Eye (tissue), 1 donor: ENCODE measurements at regions not wholly inside any gene's neighbourhood (a gene's known extent, or its start where the extent isn't known, plus 50 kb on each side); places are given as distances from the start of the nearest gene placed in this dataset.
"Not testable (repeated sequence)": the region's sequence is repeated elsewhere in the genome, so short reads cannot be mapped to it uniquely, and the experiment has no call there.

Source experiments
- DNase-seq: peaks from one replicate; pipeline ENCODE4 v3.0.0-alpha.2; 2015

DNA sequence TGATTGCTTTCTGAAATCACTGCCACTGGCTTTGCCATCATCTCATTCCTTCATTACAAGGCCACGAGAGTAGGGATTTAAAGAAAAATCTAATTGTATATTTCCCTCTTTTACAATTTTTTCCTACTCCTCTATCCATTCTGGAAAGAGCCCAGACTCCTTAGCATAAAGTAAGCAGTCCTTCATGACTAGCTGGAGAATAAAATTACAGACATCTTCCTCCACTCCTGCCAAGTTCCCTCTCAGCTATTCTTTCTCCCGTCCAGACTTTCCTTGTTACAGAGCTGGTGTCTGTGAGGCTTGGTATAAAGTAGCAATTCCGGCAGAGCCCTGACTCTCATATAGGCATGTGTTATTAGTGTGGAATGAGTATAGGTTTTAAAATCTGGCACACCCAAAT is 806.8 kb downstream of the PLCL1 start:
- no peak for DNase-seq

DNA sequence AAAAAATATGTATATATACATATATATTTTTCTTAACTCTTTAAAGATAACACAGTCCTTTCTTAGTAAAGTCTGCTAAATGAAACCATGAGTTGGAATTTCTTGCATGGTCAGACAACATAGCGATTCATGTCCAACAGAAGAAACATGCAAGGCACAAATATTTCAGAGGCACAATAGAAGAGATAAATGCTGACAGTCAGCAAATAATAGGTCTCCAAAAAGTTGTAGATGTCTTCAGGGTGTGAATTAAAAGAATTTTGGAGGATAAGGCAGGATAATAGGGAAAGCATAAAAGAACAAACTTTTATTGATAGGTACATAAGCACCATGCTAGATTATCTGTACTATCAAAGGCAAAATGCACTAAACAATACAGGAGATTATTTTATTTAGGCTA is 800.2 kb downstream of the PLCL1 start:
- DNase-seq, result no peak

DNA sequence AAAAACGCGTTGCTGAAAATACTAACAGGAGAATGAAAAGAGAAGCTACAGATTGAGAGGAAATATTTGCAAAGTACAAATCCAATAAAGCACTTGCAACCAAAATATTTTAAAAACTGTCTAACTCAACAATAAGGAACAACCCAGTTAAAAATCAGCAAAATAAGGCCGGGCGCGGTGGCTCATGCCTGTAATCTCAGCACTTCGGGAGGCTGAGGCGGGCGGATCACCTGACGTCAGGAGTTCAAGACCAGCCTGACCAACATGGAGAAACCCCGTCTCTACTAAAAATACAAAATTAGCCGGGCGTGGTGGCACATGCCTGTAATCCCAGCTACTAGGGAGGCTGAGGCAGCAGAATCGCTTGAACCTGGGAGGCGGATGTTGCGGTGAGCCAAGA is 798.6 kb downstream of the PLCL1 start:
- not testable (repeated sequence) for DNase-seq

DNA sequence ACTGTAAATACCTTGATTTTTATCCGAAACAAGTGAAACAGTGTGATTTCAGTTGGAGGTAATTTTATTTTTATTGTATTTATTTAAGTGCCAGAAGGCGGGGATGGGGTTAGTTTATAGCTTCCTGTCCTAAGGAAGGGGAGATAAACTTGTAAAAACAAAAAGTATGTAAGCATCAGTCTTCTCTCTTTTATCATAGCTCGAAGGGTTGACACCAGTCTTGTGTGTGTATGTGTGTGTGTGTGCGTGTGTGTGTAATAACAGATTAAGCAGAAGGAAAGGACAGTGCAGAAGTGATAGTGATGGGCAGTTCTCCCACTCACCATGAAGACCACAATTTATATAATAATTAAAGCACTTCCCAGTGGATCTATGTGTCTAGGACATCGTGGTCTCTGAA is 793.3 kb downstream of the PLCL1 start:
- no peak for DNase-seq

DNA sequence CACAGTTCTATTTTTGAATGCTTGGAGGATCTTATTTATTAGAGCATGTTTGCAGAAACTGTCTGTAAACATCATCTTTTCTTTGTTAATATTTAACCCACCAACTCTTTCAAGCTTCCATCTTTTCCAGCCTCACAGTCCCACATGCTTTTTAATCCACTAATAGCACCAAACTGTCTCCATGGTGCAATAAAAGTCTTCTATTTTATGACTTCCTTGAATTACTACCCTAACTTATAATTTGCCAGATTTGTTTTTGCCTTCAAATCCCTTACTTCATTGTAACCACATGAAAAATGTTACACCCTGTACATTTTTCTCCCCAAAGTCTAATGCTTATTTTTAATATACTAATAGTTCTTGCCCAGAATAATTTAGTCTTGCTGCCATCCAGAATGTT is 792.6 kb downstream of the PLCL1 start:
- no peak for DNase-seq

DNA sequence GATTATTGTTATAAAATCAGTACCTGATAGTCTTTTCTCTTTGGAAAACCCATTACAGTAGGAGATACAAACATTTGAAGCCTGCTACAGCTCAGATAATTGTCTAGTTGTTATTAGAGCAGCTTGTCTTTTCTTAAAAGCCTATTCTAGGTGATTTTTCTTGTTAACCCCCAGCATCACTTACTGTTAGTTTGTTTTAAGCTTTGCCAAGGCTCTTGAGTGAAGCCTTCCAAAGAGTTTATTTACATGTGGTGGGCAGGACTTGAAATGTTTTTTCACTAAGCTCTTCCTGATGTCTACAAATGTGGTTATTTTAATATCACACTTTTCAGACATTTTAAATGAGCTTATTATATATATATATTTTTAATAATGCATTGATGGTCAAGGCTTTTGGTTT is 791.3 kb downstream of the PLCL1 start:
- no peak for DNase-seq

DNA sequence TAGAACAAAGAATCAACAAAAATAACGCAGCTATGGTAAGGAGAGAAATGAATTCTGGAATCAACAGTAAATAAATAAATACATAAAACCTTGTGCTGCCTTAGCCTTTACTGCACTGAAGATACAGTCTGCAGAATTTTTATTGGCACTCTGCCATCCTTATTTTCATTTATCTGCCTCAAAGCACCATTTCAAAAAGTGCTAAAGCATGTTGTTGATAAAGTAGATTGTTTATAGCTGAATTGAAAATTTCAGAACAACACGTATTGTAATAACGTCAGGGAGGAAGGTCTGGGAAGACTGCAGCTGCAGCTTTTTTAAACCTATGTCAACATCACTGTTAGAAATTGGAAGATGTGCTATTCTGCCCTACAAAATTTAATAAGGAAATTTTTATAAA is 787.2 kb downstream of the PLCL1 start:
- no peak for DNase-seq

DNA sequence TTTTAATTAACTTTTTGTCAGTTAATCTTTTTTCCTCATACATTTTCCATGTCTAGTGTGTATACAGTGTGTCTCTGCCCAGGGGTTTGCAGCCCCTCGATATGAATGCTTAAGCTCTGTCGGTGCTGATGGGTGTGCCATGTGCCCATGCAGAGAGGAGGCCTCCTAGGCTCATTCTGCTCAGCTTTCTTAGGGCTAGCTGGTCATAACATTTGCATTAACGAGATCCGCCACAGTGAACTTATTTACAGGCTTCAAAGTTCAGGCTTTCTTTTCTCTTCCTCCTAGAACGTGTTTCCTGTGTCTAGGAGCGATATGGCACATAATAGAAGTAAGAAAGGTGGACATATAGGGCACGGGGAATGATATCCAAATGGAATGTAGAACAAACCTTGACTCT is 783.3 kb downstream of the PLCL1 start:
- DNase-seq, result no peak

DNA sequence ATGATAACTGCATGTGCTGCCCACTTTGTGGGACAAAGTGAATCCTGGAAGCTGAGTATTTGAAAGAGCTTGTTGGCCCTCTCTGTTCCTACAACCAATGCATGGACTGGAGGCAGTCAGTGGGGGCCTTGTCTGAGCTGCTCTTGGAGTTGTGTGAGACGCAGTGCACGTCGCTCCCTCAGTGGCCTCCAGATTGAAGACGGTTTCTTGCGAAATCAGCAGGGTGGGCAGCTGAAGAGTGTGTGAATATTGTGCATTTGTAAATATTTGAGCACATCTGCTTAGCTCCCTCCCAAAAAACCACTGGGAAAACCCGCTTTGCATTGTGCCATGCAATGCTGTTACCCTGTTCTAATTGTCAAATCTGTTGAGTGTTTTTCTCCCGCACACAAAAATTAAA is 782.8 kb downstream of the PLCL1 start:
- no peak for DNase-seq

DNA sequence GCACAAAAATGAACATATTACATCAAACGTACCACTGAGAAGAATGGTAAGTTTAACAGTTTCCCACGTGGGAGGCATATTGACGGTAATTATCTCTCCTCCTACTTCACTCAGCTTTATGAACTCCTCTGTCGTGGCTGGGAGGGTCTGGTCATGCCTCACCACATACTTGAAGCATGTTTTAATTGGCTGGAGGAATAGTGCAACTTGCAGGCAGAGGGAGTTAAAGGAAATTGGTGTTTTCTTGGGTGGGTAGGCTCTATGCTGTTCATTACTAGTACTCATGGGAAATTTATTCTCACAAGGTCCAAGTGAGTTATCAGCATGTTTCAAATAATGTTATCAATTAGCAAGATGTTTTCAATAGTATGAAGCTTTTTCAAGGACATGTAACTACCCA is 767.0 kb downstream of the PLCL1 start:
- DNase-seq, result no peak

DNA sequence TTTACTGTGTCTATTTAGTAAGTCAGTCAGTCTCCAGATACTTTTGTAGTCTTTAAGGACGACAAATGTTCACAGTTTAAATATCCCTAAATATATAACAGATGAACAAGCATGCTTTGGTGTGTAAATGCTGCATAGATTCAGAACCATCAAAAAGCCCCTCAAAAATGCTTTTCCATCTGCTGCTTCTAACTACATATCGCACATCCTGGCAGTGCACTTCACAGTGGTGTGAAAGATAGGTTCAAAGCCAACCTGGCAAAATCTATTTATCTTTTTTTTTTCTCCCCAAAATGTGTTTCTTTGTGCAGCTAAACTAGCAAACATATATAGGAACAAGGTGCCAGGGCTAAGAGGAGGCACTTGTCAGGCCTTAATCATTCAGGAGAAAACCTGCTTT is 753.8 kb downstream of the PLCL1 start:
- no peak for DNase-seq

DNA sequence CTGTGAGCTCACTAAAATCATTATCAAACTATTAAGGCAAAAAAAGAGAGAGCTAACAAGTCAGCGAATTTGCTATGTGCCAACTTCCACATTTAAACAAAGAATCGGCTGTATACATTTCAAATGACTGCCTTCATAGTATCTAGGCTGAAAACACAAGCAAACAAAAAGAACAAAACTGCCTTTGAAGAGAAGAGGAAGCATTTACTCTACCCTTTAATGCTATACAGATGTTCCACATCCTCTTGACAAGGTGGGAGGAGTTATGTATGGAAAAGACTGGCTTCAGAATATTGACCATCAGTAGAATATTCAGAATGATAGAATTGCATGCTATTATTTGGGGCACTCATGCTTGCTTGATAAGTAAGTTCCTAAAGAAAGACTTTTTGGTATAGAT is 741.7 kb downstream of the PLCL1 start:
- DNase-seq, result no peak

DNA sequence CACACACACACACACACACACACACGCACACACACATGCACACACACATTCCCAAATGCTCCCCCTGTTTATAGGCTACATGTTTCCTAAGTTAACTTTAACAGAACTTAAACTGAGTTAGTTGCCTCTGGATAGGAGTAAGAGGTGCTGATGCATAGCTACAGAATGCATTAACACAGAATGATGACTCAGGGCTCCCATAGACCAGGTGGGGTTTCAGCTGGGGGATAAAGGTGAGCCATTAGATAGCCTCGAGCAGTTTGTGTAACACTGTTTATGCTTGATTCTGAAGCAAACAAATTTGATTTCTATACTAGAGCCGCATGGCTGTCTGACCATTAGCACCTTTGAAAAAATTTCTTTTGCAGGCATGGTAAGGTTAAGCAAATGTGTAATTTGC is 741.0 kb downstream of the PLCL1 start:
- no peak for DNase-seq

DNA sequence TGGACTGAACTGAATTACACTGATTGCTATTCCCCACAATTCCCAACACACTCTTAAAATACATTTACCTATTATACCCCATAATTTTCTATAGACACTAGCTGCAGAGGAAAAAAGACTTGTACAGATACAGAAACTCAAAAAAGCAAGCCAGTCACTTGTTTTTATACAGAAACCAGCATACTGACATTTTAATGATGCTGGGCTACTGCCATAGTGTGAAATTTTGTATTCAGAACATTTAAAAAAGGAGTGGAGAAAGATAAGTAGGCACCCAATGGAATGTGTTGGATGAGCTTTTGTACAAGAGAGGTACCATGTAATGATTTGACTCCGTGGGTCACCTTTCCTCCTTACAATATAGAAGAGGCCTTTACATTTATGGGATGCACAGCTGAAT is 740.1 kb downstream of the PLCL1 start:
- no peak for DNase-seq

DNA sequence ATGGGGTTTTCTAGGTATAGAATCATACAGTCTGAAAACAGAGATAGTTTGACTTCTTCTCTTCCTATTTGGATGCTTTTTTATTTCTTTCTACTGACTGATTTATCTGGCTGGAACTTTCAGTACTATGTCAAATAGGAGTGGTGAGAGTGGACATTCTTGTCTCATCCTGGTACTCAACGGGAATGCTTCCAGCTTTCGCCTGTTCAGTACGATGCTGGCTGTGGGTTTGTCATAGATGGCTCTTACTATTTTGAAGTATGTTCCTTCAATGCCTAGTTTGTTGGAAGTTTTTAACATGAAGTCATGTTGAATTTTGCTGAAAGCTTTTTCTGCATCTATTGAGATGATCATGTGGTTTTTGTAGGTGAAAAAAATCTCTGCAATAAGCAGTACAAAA is 730.4 kb downstream of the PLCL1 start:
- no peak for DNase-seq

DNA sequence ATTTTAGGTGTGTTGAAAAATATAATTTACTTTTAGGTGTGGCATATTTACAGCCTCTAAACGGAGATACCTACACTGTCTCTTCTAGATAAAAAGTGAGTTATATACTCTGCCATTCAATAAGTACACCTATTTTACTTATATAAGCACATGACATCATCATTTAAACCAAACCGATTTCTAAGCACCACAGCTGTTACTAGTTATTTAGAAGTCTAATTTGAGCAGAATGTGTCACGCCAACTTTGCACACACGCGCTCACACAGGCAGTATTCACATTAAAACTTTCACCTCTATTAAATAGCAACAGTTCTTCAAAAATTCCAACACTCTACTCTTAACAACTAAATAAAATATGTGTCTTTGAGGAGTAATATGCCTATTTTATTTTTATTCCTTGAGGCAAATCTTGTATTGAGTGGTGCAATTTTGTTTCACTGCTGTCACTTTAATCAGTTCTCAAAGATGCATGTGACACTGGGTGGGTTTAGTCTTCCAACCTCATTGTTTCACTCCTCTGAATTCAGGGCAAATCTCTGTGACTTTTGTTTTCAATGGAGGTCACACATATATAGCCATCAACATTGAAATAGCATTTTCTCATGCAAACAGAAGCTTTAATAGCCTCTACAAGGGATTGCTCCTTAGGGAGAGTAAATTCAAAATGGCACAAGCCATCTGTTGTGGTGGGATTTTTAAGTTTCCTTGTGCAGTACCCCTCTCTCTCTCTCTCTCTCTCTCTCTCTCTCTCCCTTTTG is 721.0 kb downstream of the PLCL1 start:
- peak; percentile 6 for DNase-seq

DNA sequence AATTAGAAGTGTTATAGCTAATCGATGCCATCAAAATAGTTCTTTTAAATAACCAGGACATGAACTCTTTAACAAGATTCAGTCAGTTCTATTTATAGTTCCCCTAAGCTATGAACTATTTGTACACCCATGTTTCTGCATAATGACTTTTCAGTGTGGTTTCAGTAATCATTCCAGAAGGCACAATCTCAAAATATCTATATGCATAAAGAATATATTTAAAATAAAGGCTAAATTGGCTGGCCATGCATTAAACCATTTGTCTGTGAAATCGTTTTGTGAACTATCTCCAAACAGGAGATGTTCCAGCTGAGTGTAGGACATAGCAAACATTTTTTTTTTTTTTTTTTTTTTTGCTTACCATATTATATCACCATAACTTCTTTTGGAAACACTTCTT is 719.3 kb downstream of the PLCL1 start:
- DNase-seq, result no peak

DNA sequence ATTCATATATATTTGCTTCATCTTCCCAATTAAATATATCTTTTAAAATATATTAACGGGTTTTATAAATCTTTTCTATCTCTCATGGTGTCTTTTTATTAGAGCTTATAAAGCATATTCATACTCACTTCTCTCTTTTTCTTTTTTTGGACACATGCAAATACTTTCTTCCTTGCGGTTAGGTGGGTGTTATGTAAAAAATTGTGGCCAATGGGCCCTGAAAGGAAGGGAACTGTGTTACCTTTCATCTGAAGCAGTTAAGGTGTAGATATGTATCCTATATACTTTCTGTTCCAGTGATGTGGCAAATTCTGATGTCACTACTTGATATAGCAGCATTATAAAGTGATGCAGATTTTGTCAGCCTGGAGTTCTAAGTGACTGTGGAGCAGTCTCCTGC is 714.5 kb downstream of the PLCL1 start:
- no peak for DNase-seq

DNA sequence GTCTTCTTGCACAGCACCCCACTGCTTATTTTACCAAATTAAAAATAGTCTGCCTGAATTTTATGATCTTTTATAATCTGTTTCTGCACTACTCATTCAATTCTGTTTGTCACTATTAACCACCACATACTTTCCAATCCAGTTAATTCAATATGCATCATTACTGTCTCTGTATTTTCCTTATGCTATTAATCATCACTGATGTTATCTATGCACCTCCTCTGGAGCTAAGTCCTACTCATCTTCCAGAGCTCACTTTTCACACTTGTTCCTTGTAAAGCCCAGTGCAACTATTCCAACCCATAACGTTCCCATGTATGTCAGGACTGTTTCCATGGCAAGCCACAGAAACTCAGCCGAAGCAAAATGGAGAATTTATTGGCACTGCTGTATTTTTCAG is 713.6 kb downstream of the PLCL1 start:
- no peak for DNase-seq

DNA sequence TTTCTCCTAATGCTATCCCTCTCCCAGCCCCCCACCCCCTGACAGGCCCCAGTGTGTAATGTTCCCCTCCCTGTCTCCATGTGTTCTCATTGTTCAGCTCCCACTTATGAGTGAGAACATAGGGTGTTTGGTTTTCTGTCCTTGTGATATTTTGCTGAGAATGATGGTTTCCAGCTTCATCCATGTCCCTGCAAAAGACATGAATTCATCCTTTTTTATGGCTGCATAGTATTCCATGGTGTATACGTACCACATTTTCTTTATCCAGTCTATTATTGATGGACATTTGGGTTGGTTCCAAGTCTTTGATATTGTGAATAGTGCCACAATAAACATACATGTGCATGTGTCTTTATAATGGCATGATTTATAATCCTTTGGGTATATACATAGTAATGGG is 704.2 kb downstream of the PLCL1 start:
- DNase-seq, result not testable (repeated sequence)

DNA sequence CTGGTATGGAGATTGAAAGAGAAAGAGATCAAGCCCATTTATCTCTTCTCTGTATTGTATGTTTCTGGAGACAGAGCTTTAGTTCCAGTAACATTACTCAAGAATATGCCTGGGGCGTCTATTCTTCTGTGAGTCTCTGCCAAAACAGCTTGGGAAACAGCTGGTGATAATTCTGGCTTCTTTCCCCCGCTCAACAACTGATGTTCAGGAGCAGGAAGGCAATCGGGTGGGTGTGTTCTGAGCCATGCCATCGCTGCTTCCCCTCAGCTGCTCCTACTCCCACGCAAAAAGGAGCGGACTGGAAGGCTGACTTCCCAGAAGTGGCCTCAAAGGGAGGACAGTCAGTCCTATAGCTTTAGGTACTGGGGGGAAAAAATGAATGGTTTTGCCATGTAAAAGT is 695.1 kb downstream of the PLCL1 start:
- DNase-seq, result peak; percentile 30

DNA sequence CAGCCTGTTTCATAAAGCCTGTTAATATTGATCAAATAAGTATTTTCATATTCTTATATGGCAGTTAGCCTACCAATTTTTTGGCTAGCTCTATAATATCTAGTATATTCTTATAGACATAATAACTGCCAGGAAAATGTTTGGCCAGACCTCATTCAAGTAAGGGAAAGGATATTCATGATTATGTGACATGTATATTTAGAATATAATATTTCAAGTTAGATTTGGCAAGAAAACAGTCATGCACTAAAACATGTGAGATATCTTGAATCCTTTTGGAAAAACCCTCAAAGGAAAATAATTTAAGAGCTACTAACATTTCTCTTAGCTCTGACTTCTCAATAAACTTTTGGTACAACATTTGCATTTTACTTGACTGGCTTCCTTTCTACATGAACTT is 694.1 kb downstream of the PLCL1 start:
- DNase-seq, result no peak

DNA sequence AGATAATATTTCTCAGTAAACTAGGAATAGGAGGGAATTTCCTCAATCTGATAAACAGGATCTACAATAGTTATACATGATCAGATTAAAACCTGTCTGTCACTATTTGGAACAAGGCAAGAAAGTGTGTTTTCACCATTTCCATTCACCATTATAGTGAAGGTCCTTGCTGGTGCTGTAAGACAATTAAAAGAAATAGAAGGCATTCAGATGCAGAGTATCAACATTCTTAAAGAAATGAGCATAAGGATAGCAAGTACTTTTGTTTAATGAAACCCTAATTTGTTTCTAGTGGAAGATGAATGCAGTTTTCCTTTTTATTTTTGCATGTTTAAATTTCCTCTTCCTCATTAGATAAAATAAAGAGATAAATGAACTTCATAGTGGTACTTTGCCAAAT is 693.7 kb downstream of the PLCL1 start:
- DNase-seq, result no peak

DNA sequence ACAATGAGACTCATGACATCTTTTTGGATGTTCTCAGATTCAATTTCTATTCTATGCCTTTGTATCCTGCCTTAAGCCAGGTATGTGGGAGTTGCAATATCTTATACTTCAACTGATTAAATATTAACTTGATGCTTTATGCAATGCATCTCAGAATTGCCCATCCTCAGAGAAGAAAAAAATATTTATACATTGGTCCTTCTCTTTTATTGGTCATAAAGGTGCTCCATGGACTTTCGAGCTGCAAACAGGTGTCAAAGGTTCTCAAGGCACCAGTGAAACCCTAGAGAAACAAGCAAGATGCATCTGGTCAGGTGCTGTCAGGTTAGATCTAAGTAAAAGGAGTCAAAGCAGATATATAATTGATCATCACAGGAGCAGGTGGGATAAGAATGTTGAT is 690.5 kb downstream of the PLCL1 start:
- no peak for DNase-seq

DNA sequence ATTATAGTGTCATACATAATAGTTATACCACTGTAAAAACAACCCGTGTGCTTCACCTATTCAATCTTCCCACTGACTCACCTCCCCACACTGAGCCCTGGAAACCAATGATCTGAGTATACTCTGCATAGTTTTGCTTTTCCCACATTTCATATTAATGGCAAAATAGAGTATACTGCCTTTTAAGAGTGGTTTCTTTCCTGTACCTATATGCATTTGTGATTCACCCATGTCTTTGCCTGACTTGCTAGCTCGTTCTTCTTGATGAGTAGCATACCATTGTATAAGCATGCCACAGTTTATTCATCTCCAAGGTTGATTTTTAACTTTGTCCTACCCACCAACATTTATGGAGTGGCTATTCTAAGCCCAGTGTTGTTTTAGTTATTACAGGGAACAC is 686.4 kb downstream of the PLCL1 start:
- no peak for DNase-seq

DNA sequence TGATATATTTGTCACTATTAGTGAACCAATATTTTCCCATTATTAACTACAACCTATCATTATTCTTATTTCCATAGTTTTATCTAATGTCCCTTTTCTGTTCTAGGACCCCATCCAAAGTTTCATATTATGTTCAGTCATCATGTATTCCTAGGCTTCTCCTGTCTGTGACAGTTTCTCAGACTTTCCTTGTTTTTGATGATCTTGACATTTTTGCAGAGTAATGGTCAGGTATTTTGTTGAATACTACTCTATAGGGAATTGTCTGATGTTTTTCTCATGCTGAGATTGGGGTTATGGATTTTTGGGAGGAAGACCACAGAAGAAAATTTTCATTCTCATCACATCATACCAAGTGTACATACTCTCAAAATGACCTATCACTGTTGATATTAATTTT is 684.6 kb downstream of the PLCL1 start:
- DNase-seq, result no peak
